GM19239 (cell line): ENCODE measurements at regions not wholly inside any gene's neighbourhood (a gene's known extent, or its start where the extent isn't known, plus 50 kb on each side); places are given as distances from the start of the nearest gene placed in this dataset.
A peak's percentile ranks its signal among the peaks of the same experiment; 100 is the strongest.
"Not testable (repeated sequence)": the region's sequence is repeated elsewhere in the genome, so short reads cannot be mapped to it uniquely, and the experiment has no call there.

Experiments
- DNase-seq: peaks from one replicate; pipeline ENCODE4 v3.0.0; 2011; ENCODE audit warnings: low spot score; ENCODE audit not compliant: insufficient read length
- FAIRE-seq: peaks from 2 replicates; lab custom pipeline; 2011; peaks lifted over from hg19 to GRCh38; lab: Jason Lieb, UNC

DNA sequence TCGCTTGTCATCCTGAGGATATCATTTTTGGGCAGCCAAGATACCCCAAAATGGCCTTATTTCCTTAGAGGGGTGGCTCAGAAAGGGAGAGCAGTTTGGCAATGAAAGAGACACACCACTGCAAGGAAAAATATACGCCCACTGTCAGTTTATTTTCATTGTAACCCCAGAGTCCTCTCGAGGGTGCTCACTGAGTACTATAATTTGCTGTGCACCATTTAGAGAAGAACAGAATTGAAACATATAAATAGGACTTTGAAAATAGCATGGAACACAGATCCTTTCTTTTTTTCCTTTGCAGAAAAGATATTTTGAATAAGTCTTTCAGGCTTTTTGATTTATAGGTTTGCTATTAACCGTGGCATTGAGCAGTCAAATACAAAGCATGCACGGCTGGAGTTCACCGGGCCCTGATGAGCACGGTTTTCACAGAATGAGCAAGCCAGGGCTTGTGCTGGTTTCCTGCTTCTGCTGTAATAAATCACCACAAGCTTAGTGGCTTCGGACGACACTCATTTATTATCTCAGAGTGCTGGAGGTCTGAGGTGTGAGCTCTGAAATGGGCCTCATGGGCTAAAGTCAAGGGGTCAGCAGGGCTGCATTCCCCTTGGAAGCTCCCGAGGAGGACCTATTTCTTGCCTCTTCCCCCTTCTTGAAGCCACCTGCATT, 152.3 kb downstream of the ZNF664 start:
- peak; percentile 31 for DNase-seq
- peak; percentile 87 for FAIRE-seq

- FAIRE-seq (peak; percentile 70), DNase-seq (no peak)
These were observed 154.1 kb downstream of the ZNF664 start for GRCh38 chr12:124126950-124127655.

DNA sequence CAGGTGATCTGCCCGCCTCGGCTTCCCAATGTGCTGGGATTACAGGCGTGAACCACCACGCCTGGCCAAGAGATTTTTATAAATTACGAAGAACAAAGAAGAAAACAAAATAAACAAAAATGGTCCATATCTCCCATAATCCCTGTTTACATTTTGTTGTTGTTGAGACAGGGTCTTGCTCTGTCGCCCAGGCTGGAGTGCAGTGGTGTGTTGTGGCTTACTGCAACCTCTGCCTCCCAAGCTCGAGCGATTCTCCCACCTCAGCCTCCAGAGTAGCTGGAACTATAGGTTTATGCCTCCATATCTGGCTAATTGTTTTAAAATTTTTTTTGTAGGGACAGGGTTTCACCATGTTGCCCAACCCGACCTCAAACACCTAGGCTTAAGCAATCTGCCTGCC, 156.1 kb downstream of the ZNF664 start:
- FAIRE-seq (no peak), DNase-seq (no peak)

- FAIRE-seq (peak; percentile 80), DNase-seq (no peak)
These were observed 157.9 kb downstream of the ZNF664 start for GRCh38 chr12:124130691-124131591.

- DNase-seq: no peak
- no peak for FAIRE-seq
These were observed 158.6 kb downstream of the ZNF664 start for GRCh38 chr12:124131659-124132058.

- DNase-seq: no peak
- FAIRE-seq: no peak
These were observed 159.5 kb downstream of the ZNF664 start for GRCh38 chr12:124132530-124132929.

DNA sequence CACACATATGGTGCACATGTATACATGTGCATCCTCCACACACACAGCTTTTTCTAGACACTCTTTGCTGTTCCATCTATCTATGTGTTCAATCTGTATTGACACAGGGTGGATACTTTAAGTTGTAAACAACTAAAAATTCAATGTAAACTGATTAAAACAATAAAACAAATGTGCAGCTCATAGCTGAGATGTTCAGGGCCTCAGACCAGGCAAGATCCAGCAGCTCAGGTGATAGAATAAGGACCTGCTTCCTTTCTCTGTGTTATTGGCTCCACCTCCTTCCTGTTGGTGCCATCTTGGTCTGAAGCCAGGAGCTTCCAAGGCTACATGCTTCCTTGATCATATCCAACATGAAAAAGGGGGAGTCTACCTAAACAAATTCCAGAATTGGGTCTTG, 158.1 kb upstream of the RFLNA start:
- FAIRE-seq (no peak), DNase-seq (no peak)

DNA sequence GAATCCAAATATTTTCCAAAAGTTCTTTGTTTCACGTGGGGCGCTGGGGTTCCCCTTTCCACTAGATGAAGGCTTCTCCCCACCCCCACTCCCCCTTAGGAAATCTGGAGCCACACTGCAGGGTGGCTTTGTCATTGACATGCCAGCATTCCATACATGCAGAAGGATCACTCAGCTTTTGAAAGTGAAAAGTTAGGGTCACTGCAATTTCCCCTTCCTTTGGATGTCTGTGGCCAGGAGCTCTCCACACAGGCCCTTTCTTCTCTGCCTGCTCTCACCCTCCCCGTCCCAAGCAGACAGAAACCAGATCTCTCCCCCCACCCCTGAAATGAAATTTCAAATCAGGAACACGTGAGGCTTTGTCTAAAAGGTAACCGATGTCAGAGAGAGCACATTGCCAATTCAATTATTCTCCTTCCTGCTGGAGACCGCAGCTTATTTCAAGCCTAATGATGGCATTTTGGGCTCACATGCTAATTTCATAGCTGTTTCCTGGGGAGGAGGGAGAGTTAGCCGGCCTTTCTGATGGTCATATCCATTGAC, 153.9 kb upstream of the RFLNA start:
- no peak for FAIRE-seq
- no peak for DNase-seq

- not testable (repeated sequence) for DNase-seq, FAIRE-seq
These were observed 153.3 kb upstream of the RFLNA start for GRCh38 chr12:124141611-124142010.

GRCh38 chr12:124142395-124143035, 152.4 kb upstream of the RFLNA start:
- DNase-seq (no peak), FAIRE-seq (no peak)

DNA sequence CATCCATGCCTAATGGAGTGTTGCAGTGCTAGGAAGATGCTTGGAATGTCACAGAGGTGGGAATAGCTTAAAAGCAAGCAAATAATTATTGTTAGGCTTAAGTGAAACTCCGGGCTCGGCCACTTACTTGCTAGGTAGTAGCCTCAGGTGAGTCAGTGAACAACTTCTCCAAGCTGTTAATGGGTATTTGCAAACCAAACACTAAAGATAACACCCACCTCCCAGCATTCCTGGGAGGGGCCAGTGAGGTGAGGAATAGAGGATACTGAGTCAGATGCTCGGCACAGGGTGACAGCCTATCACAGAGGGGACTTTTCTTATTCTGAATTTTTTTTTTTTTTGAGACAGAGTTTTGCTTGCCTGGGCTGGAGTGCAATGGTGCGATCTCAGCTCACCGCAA, 151.2 kb upstream of the RFLNA start:
- FAIRE-seq: no peak
- no peak for DNase-seq

DNA sequence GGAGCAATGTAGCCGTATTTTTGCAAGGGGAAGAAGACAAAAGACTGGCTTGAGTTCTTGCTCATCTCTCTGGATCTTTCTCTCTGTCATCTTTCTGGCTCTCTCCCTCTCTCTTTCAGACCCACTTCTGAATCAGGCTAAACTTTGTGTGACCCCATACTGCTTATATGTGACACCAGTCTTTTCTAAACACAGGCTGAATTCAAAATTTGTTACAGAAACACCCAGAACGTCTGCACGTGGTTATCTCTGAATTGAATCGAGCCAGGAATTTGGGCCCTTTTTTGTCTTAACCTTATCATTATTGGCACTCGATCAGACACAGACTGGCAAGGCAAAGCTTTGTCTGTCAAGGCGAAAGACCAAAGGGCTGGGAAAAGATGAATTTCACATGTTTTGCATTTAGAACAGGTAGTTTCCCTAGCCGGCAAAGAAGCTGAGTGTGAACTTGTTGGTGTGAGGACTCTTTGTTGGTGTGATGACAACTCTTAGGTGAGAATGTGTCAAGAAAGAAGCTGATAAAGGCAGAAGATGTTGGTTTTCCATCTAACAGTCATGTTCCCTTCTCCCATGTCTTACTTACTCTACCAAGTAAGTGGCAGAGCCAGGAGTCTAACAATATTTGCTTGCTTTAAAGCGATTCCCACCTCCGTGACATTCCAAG, 150.2 kb upstream of the RFLNA start:
- no peak for FAIRE-seq
- no peak for DNase-seq

DNA sequence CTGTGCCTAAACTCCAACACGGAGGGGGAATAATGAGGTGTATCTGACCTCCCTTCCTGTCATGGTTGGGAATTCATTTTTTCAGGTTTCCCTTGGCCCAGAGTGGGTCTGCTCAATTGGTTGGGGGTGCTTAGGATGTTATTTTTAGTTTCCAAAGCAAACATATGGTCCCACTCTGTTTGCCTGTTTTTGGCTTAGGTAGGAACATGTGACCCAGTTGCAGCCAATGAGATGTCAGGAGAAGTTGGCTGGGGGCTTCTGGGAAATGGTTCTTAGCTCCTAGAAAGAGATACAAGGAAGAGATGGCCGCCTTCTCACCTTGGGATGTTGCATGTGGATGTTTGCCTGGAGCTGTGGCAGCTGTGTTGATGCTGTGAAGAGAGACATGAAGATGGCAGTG, 147.9 kb upstream of the RFLNA start:
- FAIRE-seq: no peak

GRCh38 chr12:124147575-124147974, 147.3 kb upstream of the RFLNA start:
- peak; percentile 55 for FAIRE-seq
- no peak for DNase-seq

More for the DNA sequence above, 147.9 kb upstream of the RFLNA start:
- DNase-seq: no peak

DNA sequence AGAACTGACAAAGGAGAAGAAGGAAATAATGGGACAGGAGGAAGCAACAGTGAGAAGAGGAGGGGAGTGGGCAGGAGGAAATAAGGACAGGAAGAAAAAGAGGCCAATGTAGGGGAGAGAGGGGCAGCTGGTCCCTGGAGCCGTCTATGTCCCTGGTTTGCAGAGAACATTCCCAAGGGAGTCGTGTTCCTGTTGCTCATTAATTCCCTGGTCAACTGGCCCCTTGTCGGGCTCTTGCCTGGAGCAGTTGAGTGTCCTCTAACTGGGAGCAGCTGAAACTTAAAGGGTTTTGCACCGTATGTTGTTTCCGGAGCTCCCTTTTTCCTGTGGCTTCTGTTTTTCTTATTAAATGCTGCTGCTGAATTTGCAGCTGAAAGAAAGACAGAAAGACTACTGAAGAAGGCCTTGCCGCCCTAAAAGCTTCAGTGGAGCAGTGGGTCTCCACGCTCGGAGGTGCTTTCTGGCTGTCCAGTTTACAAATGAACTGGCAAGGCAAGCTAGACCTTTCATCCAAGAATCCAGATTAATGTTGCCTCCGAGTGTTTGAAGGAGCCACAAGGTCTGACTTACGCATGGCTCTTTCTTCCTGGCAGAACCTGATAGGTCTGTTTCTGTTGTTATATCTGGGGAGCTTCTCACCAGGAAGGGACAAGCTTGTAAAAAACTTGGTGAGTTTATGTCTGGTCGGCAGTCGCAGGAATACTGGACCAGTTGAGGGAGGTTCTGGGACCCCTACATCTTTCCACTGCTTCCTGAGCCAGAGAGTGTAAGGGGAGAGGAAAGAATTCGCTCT, 146.2 kb upstream of the RFLNA start:
- DNase-seq (no peak), FAIRE-seq (no peak)

DNA sequence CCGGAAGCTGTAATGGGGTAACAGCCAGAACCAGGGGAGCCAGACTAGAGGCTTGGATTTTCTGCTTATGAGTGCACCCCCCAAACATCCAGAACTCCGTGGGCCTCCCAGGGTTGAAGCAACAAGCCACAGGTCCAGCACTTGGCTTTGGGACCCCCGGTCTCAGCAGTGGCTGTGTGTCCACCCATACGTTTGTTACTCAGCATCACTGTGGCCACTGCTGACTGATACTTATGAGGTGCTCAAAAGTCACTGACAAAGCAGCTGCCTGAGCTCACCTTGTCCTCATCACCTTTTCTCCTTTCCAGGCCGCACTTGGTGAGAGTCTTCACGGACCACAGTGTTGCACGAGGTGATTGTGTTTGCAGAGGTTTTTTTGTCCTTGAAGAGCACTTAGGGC, 145.6 kb upstream of the RFLNA start:
- no peak for FAIRE-seq
- no peak for DNase-seq

GRCh38 chr12:124150168-124150567, 144.7 kb upstream of the RFLNA start:
- FAIRE-seq: no peak

DNA sequence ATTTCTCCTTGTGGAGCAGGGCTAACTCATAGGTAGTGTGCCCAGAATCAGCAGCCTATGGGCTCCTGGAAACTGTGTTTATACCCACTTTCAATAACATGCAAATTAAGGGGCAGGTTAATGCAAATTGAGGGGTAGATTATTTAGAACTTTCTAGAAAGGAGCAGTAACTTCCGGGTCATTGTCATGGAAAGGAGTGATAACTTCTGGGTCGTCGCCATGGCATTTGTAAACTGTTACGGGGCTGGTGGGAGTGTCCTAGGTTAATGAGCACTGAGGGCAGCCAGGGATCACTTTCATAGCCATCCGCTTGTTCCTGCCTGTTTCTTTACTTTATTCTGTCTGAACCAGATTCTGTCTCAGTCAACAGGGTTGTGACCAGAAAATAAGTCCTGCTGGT, 143.3 kb upstream of the RFLNA start:
- FAIRE-seq (no peak), DNase-seq (no peak)

More at GRCh38 chr12:124150168-124150567, 144.7 kb upstream of the RFLNA start:
- DNase-seq: no peak

DNA sequence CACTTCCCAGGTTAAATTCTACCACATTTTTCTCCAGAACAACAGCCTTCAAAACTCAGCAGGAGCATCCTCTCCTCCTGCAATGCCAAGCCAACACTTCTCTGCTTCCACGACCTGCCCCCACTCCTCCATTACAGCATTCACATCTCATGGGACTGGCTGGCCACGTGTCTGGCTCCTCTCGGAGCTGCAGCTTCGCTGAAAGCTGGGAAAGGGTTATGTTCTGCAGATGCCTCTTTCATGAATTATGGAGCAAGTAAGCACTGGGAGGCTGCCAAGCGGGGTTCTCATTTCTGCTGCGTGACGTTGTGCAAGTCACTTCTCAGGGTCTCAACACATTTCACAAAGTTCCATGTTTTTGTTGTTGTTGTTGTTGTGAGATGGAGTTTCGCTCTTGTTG, 142.2 kb upstream of the RFLNA start:
- DNase-seq: no peak
- FAIRE-seq: no peak
